GM12878 (cell line): ENCODE measurements at regions not wholly inside any gene's neighbourhood (a gene's known extent, or its start where the extent isn't known, plus 50 kb on each side); places are given as distances from the start of the nearest gene placed in this dataset.

Experiments used
- ATAC-seq: fragments of 200-7000 bp; cut with Tn5 transposase; 3 replicates; pipeline ENCODE4 v1.9.1; 2020; ENCODE audit warnings: mild to moderate bottlenecking, moderate library complexity
- BruUV-seq: library from RNA; stranded (reverse); fragments of 400-500 nt; replicated peaks from 2 replicates; lab custom pipeline; 2021; lab: Mats Ljungman, UMichigan
- CTCF ChIA-PET: fragments of 300-600 bp; sonication (Branson Sonifier 250); formaldehyde crosslinking; extraction: SDS; loops from one replicate; lab custom pipeline; 2021; ENCODE audit warnings: inconsistent platforms; lab: Yijun Ruan, JAX
- POLR2A ChIA-PET: fragments of 350-600 bp; formaldehyde crosslinking; extraction: SDS; loops from one replicate; lab custom pipeline; 2021; ENCODE audit warnings: inconsistent platforms; lab: Charles Lee
- RAD21 ChIA-PET: fragments of 300-600 bp; sonication (Branson Sonifier 250); formaldehyde crosslinking; loops from one replicate; lab custom pipeline; 2023; ENCODE audit warnings: antibody characterized with exemption; ENCODE audit not compliant: unreplicated experiment; lab: Charles Lee
- SMC1A ChIA-PET: fragments of 300-600 bp; sonication (Branson Sonifier 250); formaldehyde crosslinking; loops from one replicate; lab custom pipeline; 2023; ENCODE audit not compliant: unreplicated experiment, uncharacterized antibody; lab: Charles Lee
- DNase-seq: peaks from one replicate; pipeline ENCODE4 v3.0.0-alpha.2; 2011; ENCODE audit warnings: low read depth, low spot score
- FAIRE-seq: peaks from 3 replicates; lab custom pipeline; 2011; peaks lifted over from hg19 to GRCh38; lab: Jason Lieb, UNC
- H2AFZ ChIP-seq: 2 replicates; pipeline ENCODE4 v1.6.0; 2011; ENCODE audit warnings: low read depth, low read length, control low read depth; ENCODE audit not compliant: control insufficient read depth
- H3K27ac ChIP-seq: 2 replicates; pipeline ENCODE4 v1.5.1; 2011; ENCODE audit warnings: control low read depth; ENCODE audit not compliant: control insufficient read depth, insufficient read depth
- H3K27me3 ChIP-seq, 2 experiments: replicated peaks in 1 of 2; 2 replicates each; pipeline versions ENCODE4 v1.6.0 to v1.6.1; 2011; ENCODE audit warnings: low read length in 1 of 2; ENCODE audit not compliant: control insufficient read depth in 2 of 2, insufficient read depth in 2 of 2
- H3K36me3 ChIP-seq, 2 experiments: 2 replicates each; pipeline ENCODE4 v1.5.1; 2011; ENCODE audit warnings: low read length in 1 of 2; ENCODE audit not compliant: control insufficient read depth in 2 of 2, insufficient read depth in 2 of 2
- H3K4me1 ChIP-seq: 2 replicates; pipeline ENCODE4 v1.6.1; 2011; ENCODE audit warnings: mild to moderate bottlenecking, low read length, moderate library complexity, mixed read lengths; ENCODE audit not compliant: control insufficient read depth, insufficient read depth
- H3K4me2 ChIP-seq: 2 replicates; pipeline ENCODE4 v1.6.0; 2011; ENCODE audit warnings: control low read depth; ENCODE audit not compliant: control insufficient read depth, insufficient read depth
- H3K4me3 ChIP-seq: fragments of 200-600 bp; sonication (generic); 2 replicates; pipeline ENCODE4 v1.5.1; 2016
- H3K79me2 ChIP-seq: 2 replicates; pipeline ENCODE4 v1.6.0; 2011; ENCODE audit warnings: low read length; ENCODE audit not compliant: control insufficient read depth, insufficient read depth
- H3K9ac ChIP-seq: 2 replicates; pipeline ENCODE4 v1.8.0; 2011; ENCODE audit warnings: low read length, control low read depth, mixed read lengths; ENCODE audit not compliant: control insufficient read depth, insufficient read depth
- H3K9me3 ChIP-seq: replicated peaks from 3 replicates; pipeline ENCODE4 v1.5.1; 2011; ENCODE audit warnings: mild to moderate bottlenecking, low read length; ENCODE audit not compliant: control insufficient read depth, insufficient read depth
- H4K20me1 ChIP-seq: 2 replicates; pipeline ENCODE4 v1.6.0; 2011; ENCODE audit not compliant: control insufficient read depth, insufficient read depth
- NR2F1 ChIP-seq: fragments of 450-650 bp; conservative IDR thresholded peaks from 2 replicates; pipeline ENCODE4 v1.6.1; 2017; ENCODE audit warnings: mild to moderate bottlenecking
- WGBS: methylation state at CpG from one replicate; pipeline ENCODE4 v1.1.6; 2016; ENCODE audit warnings: low lambda C conversion rate; ENCODE audit not compliant: insufficient replicate concordance, insufficient coverage; ENCODE audit errors: missing lambda C conversion rate; 5-methylcytosine and 5-hydroxymethylcytosine counted together
- in situ Hi-C: fragments of 300-500 bp; cut with MboI; formaldehyde crosslinking; loops from 9 replicates; pipeline ENCODE4 v1.14.3; 2018; ENCODE audit warnings: mixed read lengths
- intact Hi-C: fragments of 100-400 bp; cut with micrococcal nuclease; formaldehyde crosslinking; loops from one replicate; pipeline ENCODE4 v1.14.2; 2022; ENCODE audit not compliant: unreplicated experiment
- TF ChIP-seq, protein P1 (sequence below): fragments of 450-650 bp; IDR thresholded peaks from 2 replicates; pipeline ENCODE4 v1.6.1; 2017; ENCODE audit warnings: antibody characterized with exemption, mild to moderate bottlenecking, moderate library complexity

- ChIA-PET RAD21 (no interaction called here), POLR2A (no interaction called here), CTCF (no interaction called here), SMC1A (no interaction called here)
- H3K36me3 ChIP-seq: no peaks in the 10 kb centered on the region
- intact Hi-C loops (no loop called here), in situ Hi-C loops (no loop called here)
- ATAC-seq (no peak), FAIRE-seq (no peak), DNase-seq (no peak)
- H3K4me1 ChIP-seq: no peaks in the 10 kb centered on the region
- no peak overlapping the region for H2AFZ ChIP-seq
- BruUV-seq: no TSS peak
- no peak overlapping the region for H3K4me3 ChIP-seq
- H4K20me1 ChIP-seq: no peaks in the 10 kb centered on the region
- H3K9ac ChIP-seq: no peak overlapping the region
- H3K4me2 ChIP-seq: no peak overlapping the region
- H3K9me3 ChIP-seq: no peaks in the 10 kb centered on the region; the same call in 2 of the 3 replicates
- H3K27ac ChIP-seq: no peak overlapping the region
- no peaks in the 10 kb centered on the region for H3K27me3 ChIP-seq
- TF ChIP-seq NR2F1: no peak
- H3K79me2 ChIP-seq: no peaks in the 10 kb centered on the region
Observed at GRCh38 chr2:105989070-105989469, 205.0 kb downstream of the UXS1 start.

GRCh38 chr2:105977807-105978206 is 216.3 kb downstream of the UXS1 start:
- H4K20me1 ChIP-seq: no peaks in the 10 kb centered on the region
- TF ChIP-seq, protein P1, sequence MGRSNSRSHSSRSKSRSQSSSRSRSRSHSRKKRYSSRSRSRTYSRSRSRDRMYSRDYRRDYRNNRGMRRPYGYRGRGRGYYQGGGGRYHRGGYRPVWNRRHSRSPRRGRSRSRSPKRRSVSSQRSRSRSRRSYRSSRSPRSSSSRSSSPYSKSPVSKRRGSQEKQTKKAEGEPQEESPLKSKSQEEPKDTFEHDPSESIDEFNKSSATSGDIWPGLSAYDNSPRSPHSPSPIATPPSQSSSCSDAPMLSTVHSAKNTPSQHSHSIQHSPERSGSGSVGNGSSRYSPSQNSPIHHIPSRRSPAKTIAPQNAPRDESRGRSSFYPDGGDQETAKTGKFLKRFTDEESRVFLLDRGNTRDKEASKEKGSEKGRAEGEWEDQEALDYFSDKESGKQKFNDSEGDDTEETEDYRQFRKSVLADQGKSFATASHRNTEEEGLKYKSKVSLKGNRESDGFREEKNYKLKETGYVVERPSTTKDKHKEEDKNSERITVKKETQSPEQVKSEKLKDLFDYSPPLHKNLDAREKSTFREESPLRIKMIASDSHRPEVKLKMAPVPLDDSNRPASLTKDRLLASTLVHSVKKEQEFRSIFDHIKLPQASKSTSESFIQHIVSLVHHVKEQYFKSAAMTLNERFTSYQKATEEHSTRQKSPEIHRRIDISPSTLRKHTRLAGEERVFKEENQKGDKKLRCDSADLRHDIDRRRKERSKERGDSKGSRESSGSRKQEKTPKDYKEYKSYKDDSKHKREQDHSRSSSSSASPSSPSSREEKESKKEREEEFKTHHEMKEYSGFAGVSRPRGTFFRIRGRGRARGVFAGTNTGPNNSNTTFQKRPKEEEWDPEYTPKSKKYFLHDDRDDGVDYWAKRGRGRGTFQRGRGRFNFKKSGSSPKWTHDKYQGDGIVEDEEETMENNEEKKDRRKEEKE: no peak
- TF ChIP-seq, all 136 proteins: peak for 0
- ChIA-PET SMC1A (no interaction called here), POLR2A (no interaction called here), CTCF (no interaction called here), RAD21 (no interaction called here)
- in situ Hi-C loops (no loop called here), intact Hi-C loops (no loop called here)
- Histone ChIP-seq H3K4me3 (no peak overlapping the region), H3K27me3 (no peaks in the 10 kb centered on the region; a peak in 2 of 4 replicates), H3K4me1 (no peaks in the 10 kb centered on the region), H3K9me3 (no peaks in the 10 kb centered on the region; the same call in 2 of the 3 replicates), H3K36me3 (no peaks in the 10 kb centered on the region), H3K79me2 (no peaks in the 10 kb centered on the region), H3K9ac (no peak overlapping the region), H3K4me2 (no peak overlapping the region), H3K27ac (no peak overlapping the region), H2AFZ (no peak overlapping the region)
- ATAC-seq (no peak), FAIRE-seq (no peak), DNase-seq (no peak)
- WGBS: 33% methylated on average over 1 of the region's 1 CpG
- no TSS peak for BruUV-seq
